Mucosa of rectum (tissue), 2 donors: ENCODE measurements at regions not wholly inside any gene's neighbourhood (a gene's known extent, or its start where the extent isn't known, plus 50 kb on each side); places are given as distances from the start of the nearest gene placed in this dataset.
A peak's percentile ranks its signal among the peaks of the same experiment; 100 is the strongest.

ENCODE experiments used
- H3K27ac ChIP-seq, 2 donors: one replicate each; pipeline ENCODE4 v1.7.0; 2013; ENCODE audit warnings: inconsistent platforms in 2 of 2, low read depth in 2 of 2, low read length in 2 of 2
- H3K27me3 ChIP-seq, 2 donors: one replicate each; pipeline ENCODE4 v1.7.0; 2013; ENCODE audit warnings: low read length in 2 of 2; ENCODE audit not compliant: control insufficient read depth in 2 of 2, insufficient read depth in 2 of 2
- H3K36me3 ChIP-seq, 2 donors: one replicate each; pipeline ENCODE4 v1.7.0; 2013; ENCODE audit warnings: low read length in 2 of 2; ENCODE audit not compliant: control insufficient read depth in 2 of 2, insufficient read depth in 2 of 2
- H3K4me1 ChIP-seq, 2 donors: one replicate each; pipeline ENCODE4 v1.7.0; 2013; ENCODE audit warnings: low read length in 2 of 2, mild to moderate bottlenecking in 1 of 2; ENCODE audit not compliant: control insufficient read depth in 2 of 2, insufficient read depth in 2 of 2
- H3K4me3 ChIP-seq, 2 donors: one replicate each; pipeline ENCODE4 v1.7.0; 2013; ENCODE audit warnings: low read length in 2 of 2
- H3K9ac ChIP-seq, 2 donors: one replicate each; pipeline ENCODE4 v1.7.0; 2013; ENCODE audit warnings: low read length in 2 of 2, low read depth in 1 of 2, mild to moderate bottlenecking in 1 of 2
- H3K9me3 ChIP-seq, 2 donors: one replicate each; pipeline ENCODE4 v1.7.0; 2013; ENCODE audit warnings: low read length in 2 of 2; ENCODE audit not compliant: control insufficient read depth in 2 of 2
- donor health status: healthy.
- donor health status: Normal muscosa, but diverticular disease.

DNA sequence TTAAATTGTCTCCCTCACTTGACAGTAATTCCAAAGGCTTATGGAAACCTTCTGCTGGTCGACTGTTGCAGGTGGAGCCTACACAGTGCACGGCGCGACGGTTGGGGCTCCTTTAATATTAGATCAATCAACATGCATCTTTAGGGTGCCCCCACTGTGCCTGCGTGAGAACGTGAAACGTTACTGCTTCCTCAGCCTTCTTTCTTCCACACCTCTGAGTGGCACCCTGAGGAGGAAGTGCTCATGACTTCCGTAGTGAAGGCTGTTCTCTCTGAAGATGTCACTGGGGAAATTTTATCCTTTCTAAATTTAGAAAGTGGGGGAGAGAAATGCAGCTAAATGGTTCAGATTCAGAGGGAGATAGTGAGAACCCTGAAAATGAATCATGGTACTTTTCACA, 184.0 kb upstream of the ZFP42 start:
- Histone ChIP-seq H3K27ac (no peak overlapping the region), H3K9me3 (no peaks in the 10 kb centered on the region), H3K4me1 (no peaks in the 10 kb centered on the region), H3K9ac (no peak overlapping the region), H3K4me3 (no peak overlapping the region), H3K27me3 (no peaks in the 10 kb centered on the region), H3K36me3 (no peaks in the 10 kb centered on the region)

DNA sequence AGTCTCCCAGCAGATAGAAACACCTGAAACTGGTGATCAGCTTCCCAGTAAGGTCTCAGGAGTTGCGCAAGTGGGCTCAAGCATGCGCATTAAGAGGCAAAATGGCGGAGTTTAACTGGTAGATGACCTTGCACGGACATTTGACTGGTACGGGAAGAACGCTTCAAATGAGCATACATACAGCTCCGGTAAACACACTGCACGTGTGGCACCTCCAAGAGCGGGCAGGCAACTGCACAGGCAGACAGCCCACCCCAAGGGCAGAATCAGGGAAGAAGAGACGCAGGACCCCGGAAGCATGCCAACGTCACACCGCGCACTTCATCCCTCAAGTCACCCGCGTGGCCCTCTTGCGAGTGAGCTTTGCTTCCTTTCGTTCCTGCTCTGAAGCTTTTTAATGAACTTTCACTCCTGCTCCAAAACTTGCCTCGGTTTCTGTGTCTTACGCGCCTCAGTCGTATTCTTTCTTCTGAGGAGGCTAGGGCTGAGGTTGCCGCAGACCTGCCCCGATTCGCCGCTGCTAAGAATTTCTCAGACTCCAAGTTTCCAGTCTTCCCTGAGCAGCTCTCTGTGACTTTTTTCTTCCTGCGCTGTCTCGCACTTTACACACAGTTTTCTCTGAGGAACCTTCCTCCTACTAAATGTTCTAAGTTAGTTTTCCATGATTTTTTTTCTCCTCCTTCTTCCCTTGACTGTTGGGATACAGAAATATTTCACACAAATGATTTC, 180.7 kb upstream of the ZFP42 start:
- peak overlapping the region in 1 of 2 donors; percentile 65 for H3K9ac ChIP-seq
- peak overlapping the region in 1 of 2 donors; percentile 70 for H3K4me3 ChIP-seq

DNA sequence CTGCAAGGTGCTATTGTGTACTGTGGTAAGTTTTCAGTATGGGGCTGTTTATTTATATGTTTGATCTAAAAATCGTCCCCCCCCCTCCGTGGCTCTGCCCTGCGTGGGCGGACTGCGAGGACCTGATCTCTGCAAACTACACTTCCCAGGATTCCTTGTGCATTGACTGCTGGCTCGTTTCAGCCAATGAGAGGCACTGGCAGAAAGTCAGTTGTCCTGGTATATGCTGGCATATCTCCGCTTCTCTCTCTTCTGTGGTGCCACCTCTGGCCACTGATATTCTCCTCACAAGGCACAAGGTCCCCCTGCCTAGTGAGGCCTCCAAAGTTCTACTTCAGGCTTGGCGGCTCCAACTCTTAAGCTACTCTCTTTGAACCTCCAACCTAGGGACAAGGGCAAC, 168.8 kb upstream of the ZFP42 start:
- Histone ChIP-seq H3K4me3 (no peak overlapping the region), H3K27me3 (no peaks in the 10 kb centered on the region), H3K9ac (no peak overlapping the region), H3K27ac (no peak overlapping the region), H3K36me3 (no peaks in the 10 kb centered on the region), H3K9me3 (no peaks in the 10 kb centered on the region), H3K4me1 (no peaks in the 10 kb centered on the region)

More for the DNA sequence above, 180.7 kb upstream of the ZFP42 start:
- H3K4me1 ChIP-seq = no peaks in the 10 kb centered on the region
- H3K27ac ChIP-seq = peak overlapping the region in 1 of 2 donors; percentile 77
- no peaks in the 10 kb centered on the region for H3K27me3 ChIP-seq
- H3K9me3 ChIP-seq = no peaks in the 10 kb centered on the region
- H3K36me3 ChIP-seq = no peaks in the 10 kb centered on the region

DNA sequence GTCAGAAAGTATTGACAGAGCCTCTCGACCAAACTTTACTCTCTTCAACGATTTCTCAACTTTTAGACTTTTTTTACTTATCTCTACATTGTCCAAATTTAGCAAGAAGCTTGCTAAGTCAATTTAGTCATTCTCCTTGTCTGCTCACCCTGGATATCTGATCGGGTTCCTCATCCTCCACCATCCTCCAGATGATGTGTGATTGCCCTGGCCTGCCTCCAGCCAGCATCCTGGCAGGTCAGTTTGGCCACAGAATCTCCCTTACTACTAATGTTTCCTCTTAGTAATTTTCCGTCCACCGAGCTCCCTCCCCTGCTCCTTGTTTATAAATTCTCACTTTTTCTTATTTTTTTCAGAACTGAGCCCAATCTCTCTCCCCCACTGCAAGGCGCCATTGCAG, 167.9 kb upstream of the ZFP42 start:
- Histone ChIP-seq H3K4me1 (no peaks in the 10 kb centered on the region), H3K36me3 (no peaks in the 10 kb centered on the region), H3K4me3 (no peak overlapping the region), H3K27me3 (no peaks in the 10 kb centered on the region), H3K9me3 (no peaks in the 10 kb centered on the region), H3K9ac (no peak overlapping the region), H3K27ac (no peak overlapping the region)

DNA sequence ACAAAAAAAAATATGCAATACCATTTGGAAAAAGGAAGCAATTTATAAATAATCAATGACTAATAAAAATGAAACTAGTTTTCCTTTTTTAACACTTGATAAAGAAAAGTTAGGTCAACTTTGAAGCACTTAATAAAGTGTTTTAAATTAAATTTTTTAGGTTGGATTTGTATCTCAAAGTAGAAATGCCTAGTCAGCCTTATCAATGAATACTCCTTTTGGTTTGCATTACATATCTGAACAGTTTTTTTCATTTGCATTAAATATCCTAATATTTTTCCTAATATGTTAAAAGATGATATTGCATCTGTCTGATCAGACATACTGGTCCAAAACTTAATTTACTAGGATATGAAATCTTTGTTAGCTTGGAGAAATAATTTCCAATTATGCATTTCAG, 155.8 kb upstream of the ZFP42 start:
- H3K9me3 ChIP-seq = no peaks in the 10 kb centered on the region
- H3K27ac ChIP-seq = no peak overlapping the region
- no peaks in the 10 kb centered on the region for H3K4me1 ChIP-seq
- H3K9ac ChIP-seq = no peak overlapping the region
- H3K27me3 ChIP-seq = no peaks in the 10 kb centered on the region
- no peaks in the 10 kb centered on the region for H3K36me3 ChIP-seq
- H3K4me3 ChIP-seq = no peak overlapping the region

DNA sequence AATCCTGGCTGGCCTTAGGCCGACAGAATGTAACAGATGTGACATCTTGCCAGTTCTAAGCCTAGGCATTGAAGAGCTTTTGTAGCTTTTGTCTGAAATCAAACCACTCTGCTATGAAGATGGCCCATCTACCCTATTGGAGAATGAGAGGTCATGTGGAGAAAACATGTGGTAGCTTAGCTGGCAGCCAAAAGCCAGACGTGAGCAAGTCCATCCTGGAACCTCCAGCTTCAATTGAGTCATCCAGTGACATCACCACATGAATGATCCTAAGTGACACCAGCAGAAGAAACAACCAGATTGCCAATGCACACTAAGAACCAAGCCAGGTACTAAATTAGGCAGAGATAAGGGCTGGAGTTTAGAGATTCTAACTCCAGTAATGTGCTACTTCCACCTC, 154.8 kb upstream of the ZFP42 start:
- H3K4me1 ChIP-seq = no peaks in the 10 kb centered on the region
- H3K36me3 ChIP-seq = no peaks in the 10 kb centered on the region
- H3K9me3 ChIP-seq = no peaks in the 10 kb centered on the region
- no peaks in the 10 kb centered on the region for H3K27me3 ChIP-seq
- H3K9ac ChIP-seq = no peak overlapping the region
- no peak overlapping the region for H3K4me3 ChIP-seq
- H3K27ac ChIP-seq = no peak overlapping the region

DNA sequence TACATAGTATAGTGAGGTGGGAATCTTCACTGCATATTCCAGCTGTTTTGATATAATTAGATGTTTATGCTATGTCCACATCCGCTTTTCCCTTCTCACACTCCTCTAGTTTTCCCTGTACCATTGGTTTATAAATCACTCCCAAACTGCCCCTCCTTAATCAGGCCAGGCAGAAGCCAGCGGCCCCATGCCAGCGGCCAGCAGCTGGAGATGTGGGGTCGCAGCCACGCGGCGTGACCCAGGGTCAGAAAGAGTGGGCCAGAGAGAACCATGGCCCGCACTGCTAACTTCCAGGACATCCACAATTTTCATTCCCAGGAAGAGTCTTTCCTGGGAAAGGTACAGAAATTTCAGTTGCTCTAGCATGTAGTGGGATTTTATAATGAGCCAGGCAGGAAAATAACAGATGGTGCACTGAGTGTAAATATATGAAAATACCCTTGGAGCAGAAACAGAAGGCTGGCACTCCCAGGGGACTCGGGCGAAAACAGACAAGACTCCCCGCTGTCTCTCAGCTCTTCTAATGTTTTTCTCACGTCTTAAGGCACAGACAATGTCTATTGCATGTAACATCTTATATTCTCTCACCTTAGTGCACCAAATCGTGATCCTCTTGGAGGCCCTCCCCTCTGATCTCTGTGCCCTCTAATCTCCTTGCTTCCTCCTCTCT, 145.9 kb upstream of the ZFP42 start:
- Histone ChIP-seq H3K9me3 (no peaks in the 10 kb centered on the region), H3K9ac (no peak overlapping the region), H3K36me3 (no peaks in the 10 kb centered on the region), H3K27me3 (no peaks in the 10 kb centered on the region), H3K4me1 (no peaks in the 10 kb centered on the region), H3K27ac (no peak overlapping the region), H3K4me3 (no peak overlapping the region)

DNA sequence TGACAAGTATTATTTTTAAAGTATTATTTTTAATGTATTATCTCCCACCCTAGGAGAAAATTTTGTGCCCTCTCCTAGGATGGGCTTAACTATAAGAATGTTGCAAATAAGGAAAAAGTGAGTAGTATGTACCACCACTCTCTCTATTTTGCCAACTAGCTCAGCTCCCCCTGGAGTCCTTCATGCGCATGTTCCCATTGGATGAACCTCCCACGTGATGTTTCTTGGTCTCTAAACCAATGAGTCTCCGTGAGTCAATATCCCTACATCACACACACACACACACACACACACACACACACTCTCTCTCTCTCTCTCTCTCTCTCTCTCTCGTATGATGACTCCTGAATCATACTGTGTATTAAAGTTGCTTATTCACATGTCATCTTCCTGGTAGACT, 129.7 kb upstream of the ZFP42 start:
- Histone ChIP-seq H3K27ac (no peak overlapping the region), H3K9me3 (no peaks in the 10 kb centered on the region), H3K4me3 (no peak overlapping the region)

DNA sequence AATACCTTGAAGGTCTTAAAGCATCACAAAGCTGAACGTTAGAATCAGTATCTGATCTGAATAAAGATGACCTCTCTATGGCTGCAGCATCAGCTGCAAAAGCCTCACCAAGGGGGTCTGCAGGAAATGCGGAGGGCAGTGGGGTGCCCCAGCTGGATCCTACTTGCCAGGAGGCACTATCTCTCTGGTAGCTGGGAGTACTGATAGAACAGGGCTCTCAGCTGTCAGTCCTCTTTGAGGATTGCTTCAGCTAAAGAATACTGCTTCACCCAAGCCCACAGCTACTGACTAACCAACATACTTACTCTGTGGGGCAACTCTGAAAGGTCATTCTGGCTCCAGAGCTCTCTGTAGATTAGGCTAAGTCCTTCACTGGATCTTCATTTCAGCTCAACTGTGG, 112.5 kb upstream of the ZFP42 start:
- no peak overlapping the region for H3K27ac ChIP-seq
- H3K9ac ChIP-seq = no peak overlapping the region
- no peak overlapping the region for H3K4me3 ChIP-seq
- no peaks in the 10 kb centered on the region for H3K27me3 ChIP-seq
- no peaks in the 10 kb centered on the region for H3K4me1 ChIP-seq
- no peaks in the 10 kb centered on the region for H3K36me3 ChIP-seq
- no peaks in the 10 kb centered on the region for H3K9me3 ChIP-seq

More for the DNA sequence above, 129.7 kb upstream of the ZFP42 start:
- H3K27me3 ChIP-seq = no peaks in the 10 kb centered on the region
- no peak overlapping the region for H3K9ac ChIP-seq
- no peaks in the 10 kb centered on the region for H3K4me1 ChIP-seq
- no peaks in the 10 kb centered on the region for H3K36me3 ChIP-seq

DNA sequence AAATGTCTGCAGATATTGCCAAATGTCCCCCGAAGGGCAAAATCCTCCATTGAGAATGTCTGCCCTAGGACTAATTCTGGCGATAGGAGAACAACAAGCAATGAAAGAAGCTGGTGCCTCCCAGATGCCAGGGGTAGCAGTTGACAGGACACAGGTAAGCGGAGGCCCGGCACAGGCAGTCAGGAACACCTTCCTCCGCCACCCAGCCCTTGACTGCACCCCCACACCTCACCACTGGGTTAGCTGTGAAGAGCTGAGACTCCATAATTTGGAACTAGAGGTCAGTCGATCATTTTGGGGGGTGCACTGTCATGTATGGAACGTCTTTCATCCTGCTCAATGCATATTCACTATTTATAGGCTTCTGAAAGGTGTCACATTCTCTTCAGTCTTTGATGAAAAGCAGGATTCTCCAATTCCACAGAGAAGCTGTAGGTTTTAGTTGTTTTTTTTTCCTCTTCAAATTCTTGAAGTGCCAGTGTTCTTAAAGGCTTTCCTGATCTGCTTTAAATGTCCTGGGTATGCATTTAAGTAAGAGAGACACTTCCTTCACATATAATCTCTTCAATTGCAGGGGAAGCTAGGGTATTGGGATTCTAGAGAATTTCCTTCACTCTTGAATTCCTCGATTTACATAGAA, 111.6 kb upstream of the ZFP42 start:
- H3K9ac ChIP-seq = no peak overlapping the region
- no peaks in the 10 kb centered on the region for H3K9me3 ChIP-seq
- H3K27ac ChIP-seq = no peak overlapping the region
- H3K36me3 ChIP-seq = no peaks in the 10 kb centered on the region
- H3K4me1 ChIP-seq = no peaks in the 10 kb centered on the region
- H3K4me3 ChIP-seq = no peak overlapping the region
- H3K27me3 ChIP-seq = no peaks in the 10 kb centered on the region
